HL-60 (cell line): ENCODE measurements at regions not wholly inside any gene's neighbourhood (a gene's known extent, or its start where the extent isn't known, plus 50 kb on each side); places are given as distances from the start of the nearest gene placed in this dataset.

Experiments
- CTCF ChIP-seq: IDR thresholded peaks from one replicate; pipeline ENCODE4 v1.5.1; 2011; ENCODE audit warnings: low read length, control low read depth, inconsistent platforms; ENCODE audit not compliant: insufficient read depth
- GABPA ChIP-seq: IDR thresholded peaks from 2 replicates; pipeline ENCODE4 v1.6.1; 2012; ENCODE audit warnings: low read depth
- POLR2AphosphoS5 ChIP-seq: IDR thresholded peaks from 2 replicates; pipeline ENCODE4 v1.6.1; 2012; ENCODE audit warnings: low read depth
- REST ChIP-seq: IDR thresholded peaks from 2 replicates; pipeline ENCODE4 v1.6.1; 2012; ENCODE audit warnings: low read depth; ENCODE audit not compliant: insufficient replicate concordance
- SPI1 ChIP-seq: IDR thresholded peaks from 2 replicates; pipeline ENCODE4 v1.6.1; 2012; ENCODE audit warnings: low read depth, mild to moderate bottlenecking, borderline replicate concordance

GRCh38 chr16:73569266-73569980 lies 521.5 kb upstream of the ZFHX3 start:
- no peak for TF ChIP-seq CTCF
- no peak for TF ChIP-seq GABPA
- TF ChIP-seq POLR2AphosphoS5, result no peak
- no peak for TF ChIP-seq REST
- no peak for TF ChIP-seq SPI1
